Activated naive CD4-positive, alpha-beta T cell (primary cell): ENCODE measurements at regions not wholly inside any gene's neighbourhood (a gene's known extent, or its start where the extent isn't known, plus 50 kb on each side); places are given as distances from the start of the nearest gene placed in this dataset.

Experiments
- DNase-seq, 4 experiments: peaks; one replicate each; lab custom pipeline; 2025; lab: John Stamatoyannopoulos, UW

DNA sequence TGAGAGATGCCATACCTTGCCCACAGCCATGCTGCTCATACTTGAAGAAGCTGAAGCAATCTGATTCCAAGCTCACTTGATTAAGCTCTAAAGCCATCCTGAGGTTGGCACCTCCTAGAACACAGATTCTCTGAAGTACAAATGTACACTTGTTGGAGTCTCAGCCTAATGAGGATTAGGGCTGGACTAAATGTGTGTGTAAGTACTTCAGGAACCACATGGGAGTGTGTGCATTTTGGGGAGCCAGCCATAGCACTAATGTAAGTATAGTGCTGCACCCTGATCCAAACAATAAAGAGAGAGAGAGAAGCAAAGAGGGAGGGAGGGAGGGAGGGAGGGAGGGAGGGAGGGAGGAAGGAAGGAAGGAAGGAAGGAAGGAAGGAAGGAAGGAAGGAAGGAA is 458.6 kb downstream of the MAFB start:
- DNase-seq = no peak

DNA sequence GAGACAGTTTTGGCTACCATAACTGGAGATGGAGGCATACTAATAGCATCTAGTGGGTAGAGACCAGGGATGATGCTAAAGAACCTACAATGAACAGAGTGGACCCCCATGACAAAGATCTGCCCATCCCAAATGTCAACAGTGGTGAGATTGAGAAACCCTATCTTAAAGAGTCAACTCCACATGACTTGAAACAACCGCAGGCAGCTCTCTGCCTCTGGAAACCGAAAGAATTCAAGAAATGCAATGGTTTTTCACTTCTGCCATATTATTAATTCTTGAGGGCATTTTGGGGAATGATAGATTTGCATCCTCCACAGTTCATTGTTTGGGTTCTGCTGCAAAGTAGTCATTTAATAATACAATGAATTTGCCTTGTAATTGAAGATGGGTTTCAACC is 463.4 kb downstream of the MAFB start:
- no peak for DNase-seq

DNA sequence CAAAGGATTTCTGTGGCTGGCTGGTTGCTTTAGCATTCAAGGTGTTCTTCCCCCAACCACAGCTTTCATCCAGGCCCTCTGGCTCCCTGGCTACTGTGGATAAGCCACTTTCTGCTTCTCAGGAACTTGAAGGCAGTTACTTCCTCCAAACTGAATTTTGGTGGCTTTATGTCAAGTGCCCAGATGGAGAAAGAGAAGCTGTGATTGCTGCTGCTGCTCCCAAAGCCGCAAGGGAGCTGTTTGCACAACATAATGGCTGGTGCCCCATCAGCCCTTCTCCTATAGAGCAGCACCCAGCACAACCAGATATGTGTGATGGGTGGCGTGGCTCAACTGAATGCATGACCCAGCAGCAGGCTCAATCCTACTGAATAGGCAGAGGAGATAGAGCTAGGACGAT is 465.2 kb downstream of the MAFB start:
- no peak for DNase-seq

DNA sequence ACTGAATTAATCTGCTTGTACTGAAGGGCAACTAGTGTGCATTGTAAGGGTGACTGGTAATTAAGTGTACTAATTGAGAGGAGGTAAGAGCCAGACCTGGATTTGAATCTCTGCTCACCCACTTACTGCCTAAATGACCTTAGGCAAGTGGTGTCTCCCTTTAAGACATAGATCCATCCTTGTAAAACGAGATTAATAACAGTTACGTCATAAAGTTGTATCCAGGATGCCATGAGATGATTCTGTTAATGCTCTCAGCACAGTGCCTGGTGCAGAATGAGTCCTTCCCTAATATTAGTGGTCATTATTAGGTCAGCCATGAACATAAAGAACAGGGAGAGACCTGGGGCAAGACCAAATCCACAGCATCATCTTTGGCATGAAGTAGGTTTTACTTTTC is 470.1 kb downstream of the MAFB start:
- DNase-seq = no peak

DNA sequence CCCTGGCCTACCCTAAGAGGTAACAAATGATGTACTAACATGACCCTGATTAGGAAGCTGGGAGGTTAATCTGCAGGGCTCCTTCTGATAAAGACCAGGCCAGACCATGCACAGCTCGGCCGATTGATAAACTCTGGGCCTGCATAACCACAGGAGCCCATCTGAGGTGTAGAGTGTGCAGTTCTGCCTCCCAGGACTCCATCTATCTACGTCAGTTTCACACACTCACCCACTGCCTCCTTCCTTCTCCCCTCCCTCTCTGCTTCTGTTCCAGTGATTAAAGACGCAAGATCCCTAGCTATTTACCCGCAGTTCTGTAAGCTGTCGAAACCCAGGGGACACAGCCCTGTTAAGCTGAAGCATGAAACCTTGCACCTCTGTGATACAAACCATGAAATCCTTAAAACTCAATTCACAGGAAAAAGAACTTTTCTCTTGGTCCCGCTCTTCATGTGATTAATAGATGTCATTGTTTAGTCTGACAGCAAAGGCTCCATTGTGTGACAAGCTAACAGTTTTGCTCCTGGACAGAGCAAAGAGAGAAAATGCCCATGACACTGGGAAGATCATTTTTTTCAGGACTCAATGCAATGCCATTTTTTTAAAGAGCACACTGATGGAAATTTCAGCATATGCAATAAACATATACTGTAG is 470.6 kb downstream of the MAFB start:
- no peak for DNase-seq

DNA sequence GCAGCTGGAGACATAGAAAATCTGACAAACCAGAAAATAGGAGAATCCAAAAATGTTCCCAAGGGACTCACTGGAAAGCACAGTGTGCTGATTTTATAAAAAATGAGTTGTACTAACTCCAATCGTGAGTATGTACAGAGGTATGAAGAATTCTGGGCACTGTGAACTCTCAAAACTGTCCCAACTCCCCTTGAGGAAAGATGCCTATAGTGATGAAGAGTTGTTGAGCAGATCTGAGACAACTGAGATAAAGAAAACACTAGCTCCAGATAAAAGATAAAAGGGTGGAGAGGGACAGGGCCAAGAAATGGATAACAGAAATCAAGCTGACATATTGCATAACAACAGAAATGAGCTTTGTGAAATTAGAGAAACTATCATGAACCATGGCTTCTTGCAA is 481.4 kb downstream of the MAFB start:
- DNase-seq = no peak

DNA sequence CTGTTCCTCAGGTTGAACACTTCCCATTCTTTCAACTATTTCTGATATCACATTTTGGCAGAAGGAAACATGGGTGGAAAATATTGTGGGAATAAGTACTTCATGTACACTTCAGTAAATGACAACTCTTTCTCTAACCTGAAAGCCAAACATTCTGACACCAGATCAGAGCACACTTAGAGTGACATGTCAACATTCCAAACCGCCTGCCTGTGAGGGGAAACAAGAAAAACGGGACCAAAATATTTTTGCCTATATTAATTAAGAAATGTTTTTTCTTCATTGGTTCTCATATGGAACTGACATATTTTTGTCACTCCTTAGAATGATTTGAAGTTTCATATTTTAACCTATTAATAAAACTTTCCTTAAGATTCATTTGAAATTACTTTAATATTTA is 483.1 kb downstream of the MAFB start:
- no peak for DNase-seq

DNA sequence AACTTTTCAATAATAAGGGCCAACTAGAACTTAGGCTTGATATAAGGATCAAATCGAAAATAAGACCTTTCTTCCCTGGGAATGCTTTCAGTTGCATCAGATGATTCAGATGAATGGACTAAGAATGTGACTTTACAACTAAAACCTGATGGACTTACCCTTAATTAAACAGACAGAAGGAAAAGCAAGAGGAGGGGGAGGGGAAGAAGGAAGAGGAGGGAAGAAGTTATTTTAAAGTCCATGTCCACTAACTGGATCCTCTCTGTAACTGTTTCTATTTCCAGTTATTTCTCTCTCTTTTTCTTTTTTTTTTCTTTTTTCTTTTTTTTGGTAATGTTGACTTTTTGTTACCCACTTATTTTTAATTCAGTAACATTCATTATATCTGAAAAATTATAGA is 486.0 kb downstream of the MAFB start:
- no peak for DNase-seq

DNA sequence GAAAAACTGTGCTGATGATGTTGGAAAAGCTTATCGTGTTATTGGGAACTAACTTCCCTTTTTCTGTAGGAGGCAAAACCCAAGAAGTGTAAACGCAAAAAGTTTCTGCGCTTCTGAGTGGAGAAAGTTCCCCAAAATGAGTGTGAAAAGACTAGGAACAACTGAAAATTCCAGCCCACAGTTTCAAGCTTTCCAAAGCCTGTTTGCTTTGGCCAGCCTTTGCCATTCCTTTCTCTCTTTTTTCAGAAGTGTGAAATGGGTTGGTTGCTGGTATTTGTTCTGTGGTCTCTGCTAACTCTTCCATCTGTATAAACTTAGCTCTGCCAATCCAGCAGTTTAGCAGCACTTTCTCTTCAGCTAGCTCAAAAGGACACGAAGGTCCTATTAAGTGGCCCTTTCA is 491.3 kb downstream of the MAFB start:
- DNase-seq = no peak

DNA sequence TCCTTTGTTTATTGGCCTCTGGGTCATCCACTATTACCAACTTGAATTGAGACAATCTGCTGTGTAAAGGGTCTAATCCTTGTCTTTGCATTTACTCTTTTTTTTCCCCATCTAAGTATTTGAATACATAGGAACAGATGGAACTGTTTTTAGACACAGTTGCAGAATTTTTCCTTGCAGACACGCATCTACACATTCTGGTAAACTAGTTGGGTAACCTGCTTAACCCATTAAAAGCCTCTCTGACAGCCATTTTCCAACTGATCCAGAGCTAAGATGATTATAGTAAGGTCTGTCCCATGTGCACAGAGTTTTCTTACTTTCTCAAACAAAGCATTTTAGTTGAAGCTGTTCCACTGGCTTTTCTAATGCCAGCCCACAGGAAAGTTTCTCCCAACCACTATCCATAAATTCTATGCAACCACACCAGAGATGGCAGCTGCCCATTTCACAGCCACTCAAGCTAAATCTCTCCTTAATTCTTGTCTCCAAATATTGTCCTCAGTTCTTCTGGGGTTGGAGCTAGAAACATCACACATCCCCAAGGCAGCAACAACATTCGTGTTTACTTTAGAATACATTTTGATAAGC is 492.1 kb downstream of the MAFB start:
- DNase-seq = no peak

DNA sequence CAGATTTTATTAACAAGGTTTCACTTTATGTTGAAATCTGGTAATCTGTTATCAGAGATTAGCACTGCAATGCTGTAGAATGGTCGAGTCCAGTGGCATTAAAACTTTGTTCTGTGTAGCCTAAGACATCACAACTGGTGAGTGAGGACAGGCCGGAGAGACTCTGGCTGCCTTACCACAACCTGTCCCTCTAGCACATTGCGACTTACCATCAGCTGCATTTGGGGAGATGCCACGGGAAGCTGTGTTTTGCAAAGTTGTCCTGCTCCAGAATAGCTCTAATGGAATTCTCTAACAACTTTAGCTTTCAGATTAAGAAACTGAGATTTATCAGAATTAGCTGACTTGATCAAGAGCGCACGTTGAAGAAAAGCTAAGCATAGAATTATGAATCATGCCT is 493.3 kb downstream of the MAFB start:
- no peak for DNase-seq

DNA sequence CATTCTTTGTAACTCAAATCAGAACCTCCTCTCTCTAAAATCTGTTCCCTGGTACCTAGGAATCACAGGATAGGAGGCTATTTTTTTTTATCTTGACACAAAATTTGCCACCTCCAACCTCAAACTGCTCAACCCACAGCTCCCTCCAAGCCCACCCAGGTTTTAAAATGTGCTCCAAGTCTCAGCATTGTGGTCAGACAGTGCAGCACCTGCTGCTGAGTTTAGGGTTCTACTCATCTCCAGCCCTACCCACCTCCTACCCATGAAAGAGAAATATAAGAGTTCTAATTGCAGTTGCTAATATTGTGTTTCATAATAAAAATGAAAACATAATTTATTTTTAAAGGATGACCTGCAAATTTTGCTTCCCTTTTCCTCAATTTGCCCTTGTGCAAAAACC is 496.5 kb downstream of the MAFB start:
- no peak for DNase-seq

DNA sequence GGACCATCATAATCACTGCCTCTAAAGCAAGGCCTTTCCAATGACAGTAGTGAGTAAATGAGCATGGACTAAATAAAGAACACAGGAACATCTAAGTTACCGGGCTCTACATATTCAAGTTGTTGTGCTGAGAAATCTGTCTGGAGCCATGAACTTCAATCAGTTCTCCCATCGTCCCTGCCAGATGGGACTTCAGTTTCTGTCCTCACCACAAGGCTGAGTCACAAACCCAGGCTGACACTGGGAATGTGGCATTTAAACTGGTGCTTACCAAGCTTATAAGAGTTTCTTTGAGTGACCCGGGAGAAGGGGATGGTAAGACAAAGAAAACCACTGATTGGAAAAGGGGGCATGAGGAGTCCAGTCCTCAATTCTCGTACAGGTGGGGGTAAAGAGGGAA is 497.0 kb downstream of the MAFB start:
- no peak for DNase-seq

DNA sequence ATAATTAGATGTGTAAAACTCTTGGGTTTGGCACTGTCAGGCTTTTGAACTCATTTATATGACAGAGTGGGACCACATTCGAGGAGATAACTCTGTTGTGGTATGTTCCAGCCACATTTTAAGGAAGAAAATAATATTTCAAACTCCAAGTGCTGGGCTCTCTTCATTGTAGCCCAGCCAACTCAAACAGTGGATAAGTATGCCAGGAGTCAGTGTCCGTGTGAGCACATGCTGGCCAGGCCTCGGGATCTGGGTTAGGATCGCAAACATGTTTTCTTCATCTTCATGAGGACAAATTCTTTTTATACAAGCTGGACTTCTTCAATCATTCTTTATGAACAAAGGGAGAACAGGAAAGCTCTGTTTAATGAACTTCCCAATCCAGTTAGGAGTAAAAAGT is 497.5 kb downstream of the MAFB start:
- DNase-seq = no peak

DNA sequence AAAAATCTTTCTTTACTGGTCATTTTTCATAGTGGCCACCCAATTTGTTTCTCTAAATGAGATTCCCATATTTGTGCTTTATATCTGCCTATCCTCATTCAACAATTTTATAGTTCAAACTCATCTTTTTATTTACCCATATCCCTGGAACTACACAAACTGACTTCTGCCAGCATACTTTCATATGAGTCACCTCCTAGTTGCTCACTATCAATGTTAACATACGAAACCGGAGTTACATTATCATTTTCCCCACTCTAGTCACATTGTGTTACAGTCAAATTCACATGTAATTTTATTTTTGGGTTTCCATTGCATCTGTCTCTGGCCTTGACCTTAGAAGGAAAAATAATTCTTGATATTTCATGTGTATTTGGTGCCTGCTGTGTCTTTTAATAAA is 499.4 kb downstream of the MAFB start:
- DNase-seq = no peak

DNA sequence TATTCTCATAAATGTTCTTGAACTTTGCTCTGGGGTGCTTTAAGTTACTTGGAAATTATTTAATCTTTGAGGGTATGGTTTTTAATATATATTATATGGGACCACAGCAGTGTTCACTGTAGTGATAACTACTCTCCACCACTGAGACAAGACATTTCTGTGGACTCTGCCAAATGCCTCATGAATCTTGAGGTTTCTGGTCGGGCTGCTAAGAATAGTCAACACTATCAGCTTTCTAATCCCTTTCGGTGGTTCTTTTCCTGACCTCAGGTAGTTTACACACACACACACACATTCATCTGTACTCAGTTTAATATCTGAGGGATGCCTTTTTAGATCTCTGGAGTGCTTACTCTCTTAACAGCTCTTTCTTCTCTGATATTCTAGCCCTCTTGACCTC is 500.7 kb downstream of the MAFB start:
- DNase-seq = no peak

DNA sequence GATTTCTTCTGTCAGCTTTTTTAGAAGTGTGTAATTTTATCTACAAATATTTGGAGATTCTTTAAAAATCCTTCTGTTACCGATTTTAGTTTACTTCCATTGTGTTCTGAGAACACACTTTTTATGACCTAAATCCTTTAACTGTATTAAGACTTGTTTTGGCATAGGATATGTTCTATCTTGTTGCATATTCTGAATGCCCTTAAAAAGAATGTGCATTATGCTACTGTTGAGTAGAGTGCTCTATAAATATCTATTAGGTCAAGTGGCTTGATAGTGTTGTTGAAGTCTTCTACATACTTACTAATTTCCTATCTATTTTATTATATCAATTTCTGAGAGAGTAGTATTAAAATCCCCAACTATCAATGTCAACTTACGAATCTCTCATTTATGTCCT is 502.2 kb downstream of the MAFB start:
- no peak for DNase-seq

DNA sequence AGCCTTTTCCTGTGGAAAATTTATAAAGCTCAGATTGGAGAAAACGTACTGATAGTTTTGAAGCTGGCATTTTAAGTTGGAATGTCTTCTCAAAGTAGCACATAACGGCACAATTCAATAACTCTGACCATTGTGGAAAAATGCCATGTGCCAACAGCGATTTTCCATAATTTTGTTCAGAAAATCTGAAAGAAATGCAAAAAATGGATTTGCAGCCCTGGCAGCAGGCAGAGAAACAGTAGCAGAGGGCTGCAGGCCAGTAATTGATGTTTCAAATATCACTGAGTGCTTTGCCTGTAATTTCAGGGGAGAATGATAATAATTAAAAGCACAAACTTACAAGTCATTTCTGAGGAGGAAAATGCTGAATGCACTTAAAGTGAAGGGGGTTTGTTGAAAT is 507.4 kb downstream of the MAFB start:
- no peak for DNase-seq

DNA sequence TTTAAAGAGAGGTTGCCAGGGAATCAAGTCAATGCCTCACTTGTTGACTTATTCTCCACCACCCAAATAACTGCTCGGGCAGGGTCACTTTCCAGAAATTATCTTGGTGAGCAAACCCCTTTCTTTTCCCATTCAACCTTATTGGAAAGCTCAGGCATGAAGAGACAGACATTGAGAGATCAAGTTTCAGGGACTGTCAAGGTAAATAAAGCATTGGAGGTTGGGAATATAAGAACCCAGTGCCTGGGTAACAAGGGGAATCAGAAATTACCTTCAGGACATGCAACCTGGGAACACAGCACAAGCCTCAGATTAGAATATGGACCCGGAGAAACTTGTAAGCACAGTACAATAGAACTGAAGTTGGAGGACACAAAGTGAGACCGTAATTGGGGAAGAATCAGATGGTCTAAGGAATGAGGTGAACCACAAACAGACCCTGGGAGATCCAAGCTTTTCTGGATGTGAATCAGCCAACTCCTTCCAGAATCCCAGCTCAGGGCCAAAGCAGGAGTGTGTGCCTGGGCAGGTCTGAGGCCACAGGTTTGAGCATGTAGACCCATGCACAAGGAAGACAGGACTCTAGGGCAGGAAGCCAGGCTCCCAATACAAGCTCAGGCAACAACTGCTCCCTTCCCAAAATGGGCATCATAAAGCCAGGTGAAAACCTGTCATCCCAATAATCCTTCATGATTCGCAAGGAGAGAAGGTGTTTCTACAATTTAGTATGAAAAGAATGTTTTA is 512.8 kb downstream of the MAFB start:
- DNase-seq = no peak

DNA sequence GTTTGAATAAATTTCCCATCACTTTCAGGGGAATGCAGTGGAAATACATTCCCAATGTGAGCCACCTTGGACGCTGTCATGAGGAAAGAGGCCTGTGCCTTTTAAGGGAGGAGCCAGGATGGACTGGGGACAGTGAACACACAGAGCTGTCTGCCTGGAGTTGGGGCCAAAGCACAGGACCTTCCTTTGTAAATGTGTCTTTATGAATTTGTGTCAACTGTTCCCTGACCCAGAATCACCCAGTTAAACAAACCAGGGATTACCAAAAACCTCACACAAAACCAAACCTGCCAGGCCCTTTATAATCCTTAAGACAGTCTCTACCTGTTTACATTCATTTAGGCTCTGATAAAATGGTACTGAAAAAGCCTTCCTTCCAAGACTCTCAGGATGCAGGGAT is 513.7 kb downstream of the MAFB start:
- DNase-seq = no peak

DNA sequence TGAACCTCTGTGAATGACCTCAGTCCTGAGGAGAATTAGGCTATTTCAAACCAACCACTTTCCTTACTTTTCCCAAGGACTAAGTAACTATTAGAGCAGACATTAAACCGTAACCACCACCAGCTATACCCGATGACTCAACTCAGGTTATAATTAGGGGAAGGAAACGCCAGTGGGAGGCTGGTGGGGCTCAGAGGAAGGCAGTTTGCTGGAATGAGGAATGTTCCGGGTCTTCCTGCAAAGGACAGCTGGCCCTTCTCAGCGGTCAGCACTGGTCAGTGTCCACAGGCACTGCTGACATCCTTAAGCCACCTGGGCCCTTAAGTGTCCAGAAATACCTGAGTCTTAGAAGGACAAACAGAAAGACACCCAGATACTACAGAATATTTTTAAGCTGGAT is 515.2 kb downstream of the MAFB start:
- no peak for DNase-seq

DNA sequence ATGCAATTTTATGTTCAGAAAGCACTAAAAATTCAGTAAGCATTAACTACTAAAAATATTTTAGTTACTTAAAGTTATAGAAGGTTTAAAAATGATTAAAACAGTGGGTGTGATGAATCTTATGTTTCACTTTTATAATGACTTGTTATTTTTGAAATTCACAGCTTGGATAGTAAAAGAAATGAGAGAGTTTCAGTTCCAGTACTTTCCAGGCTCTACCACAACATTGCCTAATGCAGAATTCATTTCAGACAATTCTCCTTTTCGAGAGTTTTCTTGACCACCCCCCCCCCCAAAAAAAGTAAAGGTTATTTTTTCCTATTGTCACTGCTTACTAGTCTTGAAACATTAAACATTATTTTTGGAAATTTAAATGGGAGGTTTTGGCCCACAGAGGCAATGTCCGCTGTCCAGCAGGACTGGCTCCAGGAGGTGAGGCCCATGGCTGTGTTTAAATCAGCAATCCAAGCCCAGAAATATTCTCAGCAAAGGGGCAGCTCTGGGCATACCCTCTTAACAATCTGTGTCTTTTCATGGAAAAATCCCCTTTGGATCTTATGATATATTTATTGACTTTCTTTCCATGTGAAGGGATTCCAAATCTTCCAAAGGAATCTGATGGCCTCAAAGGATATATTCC is 519.9 kb downstream of the MAFB start:
- no peak for DNase-seq

DNA sequence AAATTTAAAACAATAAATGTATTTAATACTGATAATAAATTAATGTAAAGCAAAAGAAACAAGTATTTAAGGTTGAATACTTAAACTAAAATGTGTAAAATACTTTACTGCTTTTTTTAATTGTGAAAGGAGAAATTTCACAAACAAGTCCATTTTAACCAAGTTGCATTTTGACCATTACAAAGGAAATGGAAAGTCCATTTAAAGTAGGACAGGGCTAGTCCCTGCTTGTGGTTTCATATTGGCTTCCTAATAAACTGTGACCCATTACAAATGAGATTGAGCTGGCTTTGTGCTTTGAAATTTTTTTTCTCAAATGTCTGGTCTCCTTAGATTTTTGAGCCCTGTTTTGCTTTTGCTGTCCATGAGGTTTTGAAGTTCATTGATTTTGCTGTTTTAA is 527.6 kb downstream of the MAFB start:
- no peak for DNase-seq
